ENCODE measurements at regions not wholly inside any gene's neighbourhood (a gene's known extent, or its start where the extent isn't known, plus 50 kb on each side); places are given as distances from the start of the nearest gene placed in this dataset.

DNA sequence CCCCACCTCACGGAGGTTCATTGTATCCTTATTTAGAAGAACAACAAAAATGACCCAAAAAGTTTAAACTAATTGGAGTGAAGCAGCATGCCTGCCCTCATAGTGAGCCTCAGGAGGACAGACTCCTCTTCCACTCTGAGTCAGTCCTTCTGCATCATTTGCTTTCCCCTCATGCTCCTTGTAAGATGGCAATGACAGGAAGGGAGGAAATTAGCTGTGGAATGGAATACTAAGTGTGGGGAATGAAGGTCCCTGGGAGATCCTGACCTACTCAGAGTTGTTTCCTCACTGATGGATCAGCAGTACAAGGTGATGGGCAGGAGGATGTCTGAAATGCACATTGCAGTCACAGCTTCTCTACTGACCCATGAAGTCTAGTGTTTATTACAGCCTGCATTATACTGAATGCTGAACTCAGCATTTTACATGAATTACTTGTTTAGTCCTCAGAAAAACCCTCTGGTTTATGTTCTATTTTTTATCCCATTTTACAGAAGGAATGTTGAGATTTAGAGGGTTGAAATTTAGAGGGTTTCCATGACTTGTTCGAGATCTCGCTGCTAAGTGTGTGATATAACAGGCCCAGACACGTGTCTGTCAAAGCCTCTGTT, 212.0 kb upstream of the PCSK2 start:
- no peaks in the 10 kb centered on the region for H3K4me1 ChIP-seq (ENCODE audit: control insufficient read depth, insufficient read depth, low read length)
- Mint-ChIP-seq H3K9me3 (peaks cover under 1 to 2% of the 10 kb centered on the region in 2 donors), H3K4me3 (no peak overlapping the region), H3K4me1 (no peaks in the 10 kb centered on the region), H3K36me3 (no peaks in the 10 kb centered on the region), H3K27me3 (ENCODE audit: low read depth in 2 of 2) (no peaks in the 10 kb centered on the region), H3K27ac (no peak overlapping the region)
- ATAC-seq (no peak), DNase-seq (no peak)
- H3K27ac ChIP-seq (ENCODE audit: low read length): no peak overlapping the region
- no peak overlapping the region for H3K4me3 ChIP-seq (ENCODE audit: low read length)
- WGBS (ENCODE audit: insufficient coverage): 76% methylated on average over 4 of the region's 4 CpGs
- intact Hi-C loops (cut with micrococcal nuclease): no loop called here
- H3K27me3 ChIP-seq (ENCODE audit: control insufficient read depth, insufficient read depth, low read length): no peaks in the 10 kb centered on the region
- TF ChIP-seq, protein P1, sequence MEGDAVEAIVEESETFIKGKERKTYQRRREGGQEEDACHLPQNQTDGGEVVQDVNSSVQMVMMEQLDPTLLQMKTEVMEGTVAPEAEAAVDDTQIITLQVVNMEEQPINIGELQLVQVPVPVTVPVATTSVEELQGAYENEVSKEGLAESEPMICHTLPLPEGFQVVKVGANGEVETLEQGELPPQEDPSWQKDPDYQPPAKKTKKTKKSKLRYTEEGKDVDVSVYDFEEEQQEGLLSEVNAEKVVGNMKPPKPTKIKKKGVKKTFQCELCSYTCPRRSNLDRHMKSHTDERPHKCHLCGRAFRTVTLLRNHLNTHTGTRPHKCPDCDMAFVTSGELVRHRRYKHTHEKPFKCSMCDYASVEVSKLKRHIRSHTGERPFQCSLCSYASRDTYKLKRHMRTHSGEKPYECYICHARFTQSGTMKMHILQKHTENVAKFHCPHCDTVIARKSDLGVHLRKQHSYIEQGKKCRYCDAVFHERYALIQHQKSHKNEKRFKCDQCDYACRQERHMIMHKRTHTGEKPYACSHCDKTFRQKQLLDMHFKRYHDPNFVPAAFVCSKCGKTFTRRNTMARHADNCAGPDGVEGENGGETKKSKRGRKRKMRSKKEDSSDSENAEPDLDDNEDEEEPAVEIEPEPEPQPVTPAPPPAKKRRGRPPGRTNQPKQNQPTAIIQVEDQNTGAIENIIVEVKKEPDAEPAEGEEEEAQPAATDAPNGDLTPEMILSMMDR (IDR thresholded peaks at IDR 0.05): no peak
- no peaks in the 10 kb centered on the region for H3K36me3 ChIP-seq (ENCODE audit: control insufficient read depth, insufficient read depth, low read length)
- no peaks in the 10 kb centered on the region for H3K9me3 ChIP-seq (ENCODE audit: control insufficient read depth, insufficient read depth, low read length)

DNA sequence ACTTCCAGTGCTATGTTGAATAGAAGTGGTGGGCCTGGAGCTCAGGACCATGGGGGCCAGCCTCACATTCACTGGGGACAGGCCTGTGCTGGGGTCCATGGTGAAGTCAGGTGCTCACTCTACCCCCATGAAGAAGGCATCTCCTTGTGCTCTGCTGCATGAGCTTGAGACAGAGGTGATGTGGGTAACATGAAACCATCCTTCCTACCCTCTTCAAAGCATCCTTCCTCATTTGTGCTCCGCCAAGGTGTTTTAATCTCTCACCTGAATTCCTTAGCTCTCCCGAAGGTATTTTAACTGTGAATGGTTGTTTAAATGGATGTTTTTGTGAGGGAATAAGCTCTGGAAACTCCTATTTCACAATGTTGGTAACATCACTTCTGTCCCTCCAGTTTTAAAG, 209.6 kb upstream of the PCSK2 start:
- Histone ChIP-seq H3K4me1 (ENCODE audit: control insufficient read depth, insufficient read depth, low read length) (no peaks in the 10 kb centered on the region), H3K9me3 (ENCODE audit: control insufficient read depth, insufficient read depth, low read length) (no peaks in the 10 kb centered on the region), H3K4me3 (ENCODE audit: low read length) (no peak overlapping the region), H3K36me3 (ENCODE audit: control insufficient read depth, insufficient read depth, low read length) (no peaks in the 10 kb centered on the region), H3K27ac (ENCODE audit: low read length) (no peak overlapping the region), H3K27me3 (ENCODE audit: control insufficient read depth, insufficient read depth, low read length) (no peaks in the 10 kb centered on the region)
- no peaks in the 10 kb centered on the region for H3K36me3 Mint-ChIP-seq
- intact Hi-C loops (cut with micrococcal nuclease): no loop called here
- H3K4me1 Mint-ChIP-seq: no peaks in the 10 kb centered on the region
- no peak overlapping the region for H3K4me3 Mint-ChIP-seq
- ATAC-seq: no peak
- no CpG with 5 or more reads among the region's 2 CpGs for WGBS (ENCODE audit: insufficient coverage)
- no peaks in the 10 kb centered on the region for H3K27me3 Mint-ChIP-seq (ENCODE audit: low read depth in 2 of 2)
- TF ChIP-seq, protein P1 (IDR thresholded peaks at IDR 0.05): no peak
- no peak overlapping the region for H3K27ac Mint-ChIP-seq
- H3K9me3 Mint-ChIP-seq: peaks cover 0 to 5% of the 10 kb centered on the region in 2 donors
- DNase-seq: no peak

DNA sequence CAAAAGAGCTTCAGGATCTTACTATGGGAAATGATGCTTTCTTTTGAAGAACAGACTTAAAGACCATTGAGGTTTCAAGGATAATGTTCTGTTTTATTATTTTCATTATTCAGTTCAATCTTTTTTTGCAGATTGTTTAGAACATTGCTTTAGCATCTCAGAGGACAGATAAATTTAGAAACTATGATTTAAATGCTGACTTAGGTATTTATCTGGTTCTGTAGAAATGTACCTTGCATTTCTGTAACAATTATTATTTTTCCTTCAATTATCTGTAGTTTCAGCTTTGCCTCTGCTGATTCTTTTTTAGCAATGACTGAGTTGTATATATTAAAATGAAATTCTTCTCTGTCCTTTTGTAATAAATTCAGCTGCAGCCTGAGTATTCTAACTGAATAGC, 205.4 kb upstream of the PCSK2 start:
- ATAC-seq (no peak), DNase-seq (no peak)
- H3K4me3 ChIP-seq (ENCODE audit: low read length): no peak overlapping the region
- H3K36me3 ChIP-seq (ENCODE audit: control insufficient read depth, insufficient read depth, low read length): no peaks in the 10 kb centered on the region
- TF ChIP-seq, protein P1 (IDR thresholded peaks at IDR 0.05): no peak
- H3K4me3 Mint-ChIP-seq: no peak overlapping the region
- H3K27ac ChIP-seq (ENCODE audit: low read length): no peak overlapping the region
- H3K4me1 ChIP-seq (ENCODE audit: control insufficient read depth, insufficient read depth, low read length): no peaks in the 10 kb centered on the region
- H3K27me3 ChIP-seq (ENCODE audit: control insufficient read depth, insufficient read depth, low read length): no peaks in the 10 kb centered on the region
- H3K27ac Mint-ChIP-seq: no peak overlapping the region
- H3K4me1 Mint-ChIP-seq: no peaks in the 10 kb centered on the region
- intact Hi-C loops (cut with micrococcal nuclease): no loop called here
- no peaks in the 10 kb centered on the region for H3K36me3 Mint-ChIP-seq
- peaks cover 3 to 5% of the 10 kb centered on the region in 2 donors for H3K9me3 Mint-ChIP-seq
- no peaks in the 10 kb centered on the region for H3K27me3 Mint-ChIP-seq (ENCODE audit: low read depth in 2 of 2)
- H3K9me3 ChIP-seq (ENCODE audit: control insufficient read depth, insufficient read depth, low read length): no peaks in the 10 kb centered on the region

DNA sequence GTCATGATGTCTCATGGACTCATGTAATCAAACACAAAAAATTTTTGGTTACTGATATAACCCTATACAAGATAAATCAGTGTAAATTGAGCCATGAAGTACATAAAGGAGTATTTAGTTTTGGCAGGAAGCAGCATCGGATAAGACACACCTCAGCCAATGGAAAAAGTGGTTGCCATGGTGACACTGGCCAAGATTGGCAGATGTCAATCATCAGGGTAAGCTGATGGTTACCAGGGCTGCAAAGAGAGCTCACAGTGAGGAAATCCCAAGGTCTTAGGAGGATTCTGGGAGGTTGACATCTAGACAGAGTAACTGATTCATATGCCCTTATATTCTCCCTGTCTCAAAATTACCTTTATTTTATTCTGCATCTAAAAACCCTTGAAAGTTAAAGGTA, 203.8 kb upstream of the PCSK2 start:
- Mint-ChIP-seq H3K36me3 (no peaks in the 10 kb centered on the region), H3K4me3 (no peak overlapping the region), H3K4me1 (no peaks in the 10 kb centered on the region), H3K27ac (no peak overlapping the region), H3K27me3 (ENCODE audit: low read depth in 2 of 2) (no peaks in the 10 kb centered on the region), H3K9me3 (peaks cover 9 to 10% of the 10 kb centered on the region in 2 donors)
- WGBS (ENCODE audit: insufficient coverage): 67% methylated on average over 1 of the region's 1 CpG
- H3K36me3 ChIP-seq (ENCODE audit: control insufficient read depth, insufficient read depth, low read length): no peaks in the 10 kb centered on the region
- no peak overlapping the region for H3K27ac ChIP-seq (ENCODE audit: low read length)
- intact Hi-C loops (cut with micrococcal nuclease): no loop called here
- no peak overlapping the region for H3K4me3 ChIP-seq (ENCODE audit: low read length)
- ATAC-seq (no peak), DNase-seq (no peak)
- H3K9me3 ChIP-seq (ENCODE audit: control insufficient read depth, insufficient read depth, low read length): no peaks in the 10 kb centered on the region
- no peaks in the 10 kb centered on the region for H3K27me3 ChIP-seq (ENCODE audit: control insufficient read depth, insufficient read depth, low read length)
- no peaks in the 10 kb centered on the region for H3K4me1 ChIP-seq (ENCODE audit: control insufficient read depth, insufficient read depth, low read length)
- TF ChIP-seq, protein P1 (IDR thresholded peaks at IDR 0.05): no peak

All from natural killer cell (primary cell).